Neuronal stem cell (in vitro differentiated cells): ENCODE measurements at regions not wholly inside any gene's neighbourhood (a gene's known extent, or its start where the extent isn't known, plus 50 kb on each side); places are given as distances from the start of the nearest gene placed in this dataset.

ENCODE experiments used
- DNase-seq: peaks from one replicate; pipeline ENCODE4 v3.0.0-alpha.2; 2013; ENCODE audit warnings: low spot score
- H2AFZ ChIP-seq: one replicate; pipeline ENCODE4 v1.6.1; 2013; ENCODE audit warnings: mild to moderate bottlenecking, low read length, inconsistent platforms
- H2AK5ac ChIP-seq: 2 replicates; pipeline ENCODE4 v1.6.1; 2013; ENCODE audit warnings: low read depth, mild to moderate bottlenecking, inconsistent platforms, low read length, moderate library complexity, mixed read lengths
- H2BK120ac ChIP-seq: 2 replicates; pipeline ENCODE4 v1.6.1; 2013; ENCODE audit warnings: low read depth, mild to moderate bottlenecking, inconsistent platforms, low read length, moderate library complexity, mixed read lengths
- H2BK12ac ChIP-seq: one replicate; pipeline ENCODE4 v1.6.1; 2013; ENCODE audit warnings: low read length, inconsistent platforms
- H2BK15ac ChIP-seq: 2 replicates; pipeline ENCODE4 v1.6.1; 2013; ENCODE audit warnings: mild to moderate bottlenecking, low read length, inconsistent platforms, mixed read lengths
- H2BK5ac ChIP-seq: one replicate; pipeline ENCODE4 v1.6.1; 2013; ENCODE audit warnings: inconsistent platforms, mild to moderate bottlenecking, low read length, moderate library complexity
- H3K14ac ChIP-seq: one replicate; pipeline ENCODE4 v1.6.1; 2013; ENCODE audit warnings: low read length, inconsistent platforms
- H3K18ac ChIP-seq: 2 replicates; pipeline ENCODE4 v1.6.1; 2013; ENCODE audit warnings: low read length, inconsistent platforms
- H3K23ac ChIP-seq: 2 replicates; pipeline ENCODE4 v1.6.1; 2013; ENCODE audit warnings: low read depth, mild to moderate bottlenecking, mixed read lengths, low read length, inconsistent platforms; ENCODE audit not compliant: poor library complexity
- H3K27ac ChIP-seq: replicated peaks from 3 replicates; pipeline ENCODE4 v1.5.1; 2013; ENCODE audit warnings: low read length, inconsistent platforms
- H3K27me3 ChIP-seq, 3 experiments: 2 replicates each; pipeline ENCODE4 v1.6.1; 2013; ENCODE audit warnings: low read length in 3 of 3, mild to moderate bottlenecking in 2 of 3, inconsistent platforms in 1 of 3, low read depth in 1 of 3, mixed read lengths in 1 of 3, moderate library complexity in 1 of 3; ENCODE audit not compliant: control insufficient read depth in 3 of 3, insufficient read depth in 3 of 3
- H3K36me3 ChIP-seq, 2 donors: replicated peaks in 1 of 2; 2 replicates each; pipeline ENCODE4 v1.6.1; 2013; ENCODE audit warnings: low read length in 2 of 2; ENCODE audit not compliant: control insufficient read depth in 2 of 2, insufficient read depth in 2 of 2
- H3K4ac ChIP-seq: 2 replicates; pipeline ENCODE4 v1.6.1; 2013; ENCODE audit warnings: inconsistent platforms, mild to moderate bottlenecking, low read length, moderate library complexity
- H3K4me1 ChIP-seq, 2 donors: 1 replicate in 1 of 2; 2 replicates in 1 of 2; pipeline ENCODE4 v1.6.1; 2013; ENCODE audit warnings: low read length in 2 of 2, low read depth in 1 of 2; ENCODE audit not compliant: control insufficient read depth in 2 of 2, insufficient read depth in 1 of 2
- H3K4me2 ChIP-seq: one replicate; pipeline ENCODE4 v1.6.1; 2013; ENCODE audit warnings: mild to moderate bottlenecking, low read length, inconsistent platforms; ENCODE audit not compliant: insufficient read depth, poor library complexity, severe bottlenecking
- H3K4me3 ChIP-seq, 2 donors: 2 replicates each; pipeline ENCODE4 v1.5.1; 2013; ENCODE audit warnings: low read length in 2 of 2, mild to moderate bottlenecking in 2 of 2, inconsistent platforms in 1 of 2, moderate library complexity in 1 of 2
- H3K79me1 ChIP-seq: one replicate; pipeline ENCODE4 v1.6.1; 2013; ENCODE audit warnings: low read depth, mild to moderate bottlenecking, inconsistent platforms, low read length, moderate library complexity
- H3K9ac ChIP-seq: one replicate; pipeline ENCODE4 v1.6.1; 2013; ENCODE audit warnings: mild to moderate bottlenecking, low read depth, low read length, inconsistent platforms; ENCODE audit not compliant: poor library complexity
- H3K9me3 ChIP-seq, 2 donors: replicated peaks in 1 of 2; 2 replicates each; pipeline versions ENCODE3 to v1.6.1; 2013; ENCODE audit warnings: low read length in 2 of 2, mild to moderate bottlenecking in 2 of 2, inconsistent platforms in 1 of 2, low read depth in 1 of 2, mixed read lengths in 1 of 2, moderate library complexity in 1 of 2; ENCODE audit not compliant: control insufficient read depth in 2 of 2, insufficient read depth in 1 of 2
- H4K8ac ChIP-seq: one replicate; pipeline ENCODE4 v1.6.1; 2013; ENCODE audit warnings: low read depth, mild to moderate bottlenecking, inconsistent platforms, low read length, moderate library complexity
- H4K91ac ChIP-seq: one replicate; pipeline ENCODE4 v1.6.1; 2013; ENCODE audit warnings: low read length, low read depth, mild to moderate bottlenecking, inconsistent platforms; ENCODE audit not compliant: poor library complexity
- WGBS, 2 donors: extraction: QIAGEN DNeasy Blood & Tissue Kit; methylation state at CpG; one replicate each; pipeline ENCODE4 v1.1.7; 2013; ENCODE audit warnings: missing lambda C conversion rate in 2 of 2, mixed read lengths in 1 of 2; ENCODE audit not compliant: insufficient read length in 2 of 2, insufficient replicate concordance in 1 of 2; ENCODE audit errors: extremely low coverage in 2 of 2; 5-methylcytosine and 5-hydroxymethylcytosine counted together

DNA sequence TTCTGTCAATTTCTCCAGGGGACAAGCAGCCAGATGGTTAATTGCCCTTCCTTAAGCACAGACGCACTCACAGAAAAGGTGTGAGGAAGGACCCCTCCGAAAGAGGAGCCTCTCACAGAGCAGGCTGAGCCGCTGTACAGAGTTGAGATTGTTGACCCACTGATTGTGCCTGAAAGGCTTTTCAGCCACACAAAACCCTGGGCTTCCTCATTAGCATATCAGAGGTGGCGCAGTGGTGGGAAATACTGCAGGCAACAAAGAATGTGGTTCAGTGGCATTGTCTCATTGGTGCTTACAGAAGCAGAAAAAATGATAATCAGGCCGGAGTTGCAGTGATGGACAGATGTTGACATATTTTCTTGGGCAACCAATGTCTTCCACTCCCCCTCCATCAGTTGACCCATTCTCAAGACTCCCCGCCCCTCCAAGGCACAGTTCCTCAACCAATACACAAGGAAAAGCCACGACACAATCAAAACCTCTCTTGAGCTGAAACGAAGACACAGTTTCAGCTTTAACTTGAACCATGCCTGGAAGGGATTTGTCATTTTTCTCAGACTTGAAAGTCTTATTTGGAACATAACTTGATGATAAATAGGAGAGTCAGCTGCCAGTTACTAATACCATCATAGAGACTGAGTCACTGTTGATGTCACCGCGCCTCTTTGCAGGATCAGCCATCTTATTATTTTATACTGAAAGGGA, 53.1 kb downstream of the ATXN3L start:
- H3K27ac ChIP-seq = peak overlapping the region; percentile 82

DNA sequence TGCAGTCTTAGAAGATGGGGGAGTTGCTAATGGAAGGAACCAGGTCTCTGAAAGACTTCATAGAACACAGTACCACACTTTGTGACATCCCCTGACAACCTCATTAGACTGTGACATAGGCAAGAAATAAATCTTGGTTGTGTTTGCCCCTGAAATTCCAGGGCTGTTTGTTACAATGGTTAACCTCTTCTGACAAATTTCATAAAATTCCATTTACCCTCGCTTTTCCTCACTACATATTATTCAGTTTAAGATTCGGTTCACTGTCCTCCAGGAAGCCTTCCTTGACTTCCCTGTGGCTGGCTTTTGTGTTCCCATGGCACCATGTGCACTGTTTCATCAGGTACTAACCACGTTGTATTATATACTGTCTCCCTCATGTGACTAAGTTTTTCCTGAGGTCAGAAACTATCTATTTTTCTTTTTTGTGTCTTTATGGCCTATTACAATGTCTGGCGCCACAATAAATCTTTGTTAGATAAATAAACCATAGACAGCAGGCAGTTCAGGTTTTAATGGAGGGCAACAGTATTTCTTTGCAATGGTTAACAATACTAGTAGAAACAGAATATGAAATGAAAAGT, 54.2 kb downstream of the ATXN3L start:
- H3K4me2 ChIP-seq = no peak overlapping the region
- H3K14ac ChIP-seq = no peak overlapping the region
- no peak overlapping the region for H2BK12ac ChIP-seq
- no peaks in the 10 kb centered on the region for H3K9me3 ChIP-seq
- WGBS, 2 donors = no CpG with 5 or more reads among the region's 4 CpGs
- H4K91ac ChIP-seq = no peak overlapping the region
- H3K27ac ChIP-seq = no peak overlapping the region
- DNase-seq = no peak
- H3K23ac ChIP-seq = no peak overlapping the region
- H2AFZ ChIP-seq = no peak overlapping the region
- H2BK15ac ChIP-seq = no peak overlapping the region
- H3K18ac ChIP-seq = no peak overlapping the region
- no peak overlapping the region for H4K8ac ChIP-seq
- H3K36me3 ChIP-seq = no peaks in the 10 kb centered on the region
- no peak overlapping the region for H3K9ac ChIP-seq
- H3K4me3 ChIP-seq = no peak overlapping the region
- H2BK5ac ChIP-seq = no peak overlapping the region
- H2BK120ac ChIP-seq = no peak overlapping the region
- no peak overlapping the region for H2AK5ac ChIP-seq
- no peaks in the 10 kb centered on the region for H3K79me1 ChIP-seq
- no peak overlapping the region for H3K4ac ChIP-seq
- no peaks in the 10 kb centered on the region for H3K27me3 ChIP-seq
- H3K4me1 ChIP-seq = peaks cover 3 to 19% of the 10 kb centered on the region in 2 donors

More for the DNA sequence above, 53.1 kb downstream of the ATXN3L start:
- H3K79me1 ChIP-seq = no peaks in the 10 kb centered on the region
- H4K8ac ChIP-seq = no peak overlapping the region
- no peak overlapping the region for H3K4me2 ChIP-seq
- peak overlapping the region; percentile 44 for H2AFZ ChIP-seq
- no peak overlapping the region for H3K9ac ChIP-seq
- H2BK5ac ChIP-seq = no peak overlapping the region
- H3K4ac ChIP-seq = no peak overlapping the region
- H3K27me3 ChIP-seq = no peaks in the 10 kb centered on the region
- no peak overlapping the region for H4K91ac ChIP-seq
- peak; percentile 51 for DNase-seq
- H2BK12ac ChIP-seq = no peak overlapping the region
- H3K4me1 ChIP-seq = peaks cover 3 to 19% of the 10 kb centered on the region in 2 donors
- WGBS, 2 donors = no CpG with 5 or more reads among the region's 10 CpGs
- H2BK120ac ChIP-seq = no peak overlapping the region
- no peak overlapping the region for H3K18ac ChIP-seq
- H3K14ac ChIP-seq = no peak overlapping the region
- no peaks in the 10 kb centered on the region for H3K36me3 ChIP-seq
- H3K9me3 ChIP-seq = no peaks in the 10 kb centered on the region
- no peak overlapping the region for H3K4me3 ChIP-seq
- no peak overlapping the region for H2AK5ac ChIP-seq
- no peak overlapping the region for H3K23ac ChIP-seq
- no peak overlapping the region for H2BK15ac ChIP-seq

GRCh38 chrX:13265111-13265510, 54.7 kb downstream of the ATXN3L start:
- Histone ChIP-seq H3K9ac (no peak overlapping the region), H2BK15ac (no peak overlapping the region), H3K79me1 (no peaks in the 10 kb centered on the region), H3K14ac (no peak overlapping the region), H4K91ac (no peak overlapping the region), H2BK12ac (no peak overlapping the region), H3K18ac (no peak overlapping the region), H3K4ac (no peak overlapping the region), H2AFZ (no peak overlapping the region), H3K27me3 (no peaks in the 10 kb centered on the region), H3K4me3 (no peak overlapping the region), H4K8ac (no peak overlapping the region), H2AK5ac (no peak overlapping the region), H3K4me2 (no peak overlapping the region), H3K36me3 (no peaks in the 10 kb centered on the region), H2BK120ac (no peak overlapping the region), H3K27ac (no peak overlapping the region), H3K9me3 (no peaks in the 10 kb centered on the region), H3K23ac (no peak overlapping the region), H2BK5ac (no peak overlapping the region), H3K4me1 (peaks cover 3 to 19% of the 10 kb centered on the region in 2 donors)
- whole genome bisulfite sequencing, 2 donors = no CpG with 5 or more reads among the region's 1 CpG
- DNase-seq = no peak

GRCh38 chrX:13263560-13264251, 56.1 kb downstream of the ATXN3L start:
- WGBS, 2 donors = no CpG with 5 or more reads among the region's 6 CpGs

More at GRCh38 chrX:13263560-13264251, 56.1 kb downstream of the ATXN3L start:
- Histone ChIP-seq H3K4me3 (no peak overlapping the region), H3K18ac (no peak overlapping the region), H3K27me3 (no peaks in the 10 kb centered on the region), H2BK12ac (no peak overlapping the region), H3K79me1 (no peaks in the 10 kb centered on the region), H2AFZ (no peak overlapping the region), H3K36me3 (no peaks in the 10 kb centered on the region), H3K9me3 (peaks cover 0 to 2% of the 10 kb centered on the region in 2 donors), H2AK5ac (no peak overlapping the region), H2BK5ac (no peak overlapping the region), H3K9ac (no peak overlapping the region), H4K91ac (no peak overlapping the region), H3K27ac (no peak overlapping the region), H3K4me2 (no peak overlapping the region), H3K4me1 (peaks cover 3 to 19% of the 10 kb centered on the region in 2 donors), H3K23ac (no peak overlapping the region), H2BK120ac (no peak overlapping the region), H3K14ac (no peak overlapping the region), H2BK15ac (no peak overlapping the region), H3K4ac (no peak overlapping the region), H4K8ac (no peak overlapping the region)
- no peak for DNase-seq
